NCI-H1092 (cell line): ENCODE measurements at regions not wholly inside any gene's neighbourhood (a gene's known extent, or its start where the extent isn't known, plus 50 kb on each side); places are given as distances from the start of the nearest gene placed in this dataset.
"Not testable (repeated sequence)": the region's sequence is repeated elsewhere in the genome, so short reads cannot be mapped to it uniquely, and the experiment has no call there.

ENCODE experiments used
- DNase-seq: peaks from one replicate; lab custom pipeline; 2025; lab: John Stamatoyannopoulos, UW

GRCh38 chr3:30299674-30300385, 306.6 kb upstream of the TGFBR2 start:
- no peak for DNase-seq

GRCh38 chr3:30300809-30301208, 305.6 kb upstream of the TGFBR2 start:
- DNase-seq: no peak

GRCh38 chr3:30302027-30302426, 304.4 kb upstream of the TGFBR2 start:
- DNase-seq: no peak

GRCh38 chr3:30303770-30304169, 302.6 kb upstream of the TGFBR2 start:
- DNase-seq: no peak

GRCh38 chr3:30305021-30305420, 301.4 kb upstream of the TGFBR2 start:
- DNase-seq: no peak

- no peak for DNase-seq
These were observed 299.5 kb upstream of the TGFBR2 start for GRCh38 chr3:30306896-30307295.

GRCh38 chr3:30307372-30307950, 298.9 kb upstream of the TGFBR2 start:
- no peak for DNase-seq

- no peak for DNase-seq
These were observed 298.3 kb upstream of the TGFBR2 start for GRCh38 chr3:30308131-30308530.

GRCh38 chr3:30309961-30310954, 296.1 kb upstream of the TGFBR2 start:
- no peak for DNase-seq

- DNase-seq: no peak
These were observed 294.6 kb upstream of the TGFBR2 start for GRCh38 chr3:30311781-30312180.

GRCh38 chr3:30313840-30314239, 292.6 kb upstream of the TGFBR2 start:
- DNase-seq: no peak

GRCh38 chr3:30314757-30315325, 291.6 kb upstream of the TGFBR2 start:
- no peak for DNase-seq

GRCh38 chr3:30315447-30315846, 291.0 kb upstream of the TGFBR2 start:
- DNase-seq: no peak

- DNase-seq: no peak
These were observed 288.8 kb upstream of the TGFBR2 start for GRCh38 chr3:30317561-30317960.

GRCh38 chr3:30318110-30318509, 288.3 kb upstream of the TGFBR2 start:
- DNase-seq: no peak

- DNase-seq: no peak
These were observed 286.7 kb upstream of the TGFBR2 start for GRCh38 chr3:30319713-30320112.

- no peak for DNase-seq
These were observed 286.0 kb upstream of the TGFBR2 start for GRCh38 chr3:30320392-30320791.

- DNase-seq: no peak
These were observed 285.3 kb upstream of the TGFBR2 start for GRCh38 chr3:30321065-30321464.

GRCh38 chr3:30323649-30324048, 282.8 kb upstream of the TGFBR2 start:
- DNase-seq: not testable (repeated sequence)

- no peak for DNase-seq
These were observed 281.8 kb upstream of the TGFBR2 start for GRCh38 chr3:30324587-30324986.

GRCh38 chr3:30327976-30328375, 278.4 kb upstream of the TGFBR2 start:
- DNase-seq: not testable (repeated sequence)

GRCh38 chr3:30328935-30329334, 277.5 kb upstream of the TGFBR2 start:
- DNase-seq: not testable (repeated sequence)
